GM13976 (cell line): ENCODE measurements at regions not wholly inside any gene's neighbourhood (a gene's known extent, or its start where the extent isn't known, plus 50 kb on each side); places are given as distances from the start of the nearest gene placed in this dataset.

Experiments
- DNase-seq: peaks from one replicate; pipeline ENCODE4 v3.0.0; 2012; ENCODE audit warnings: low spot score
- in situ Hi-C: fragments of 300-500 bp; cut with MboI; formaldehyde crosslinking; loops from one replicate; pipeline ENCODE4 v1.12.0; 2022; ENCODE audit warnings: low sequenced_read_pairs, mixed read lengths, inconsistent platforms; ENCODE audit not compliant: unreplicated experiment
- TF ChIP-seq, protein P1 (sequence below): IDR thresholded peaks from 2 replicates; pipeline ENCODE4 v1.5.1; 2012; ENCODE audit warnings: borderline replicate concordance, mild to moderate bottlenecking; ENCODE audit not compliant: insufficient read depth; ENCODE audit errors: extremely low read depth, missing control alignments, control extremely low read depth

DNA sequence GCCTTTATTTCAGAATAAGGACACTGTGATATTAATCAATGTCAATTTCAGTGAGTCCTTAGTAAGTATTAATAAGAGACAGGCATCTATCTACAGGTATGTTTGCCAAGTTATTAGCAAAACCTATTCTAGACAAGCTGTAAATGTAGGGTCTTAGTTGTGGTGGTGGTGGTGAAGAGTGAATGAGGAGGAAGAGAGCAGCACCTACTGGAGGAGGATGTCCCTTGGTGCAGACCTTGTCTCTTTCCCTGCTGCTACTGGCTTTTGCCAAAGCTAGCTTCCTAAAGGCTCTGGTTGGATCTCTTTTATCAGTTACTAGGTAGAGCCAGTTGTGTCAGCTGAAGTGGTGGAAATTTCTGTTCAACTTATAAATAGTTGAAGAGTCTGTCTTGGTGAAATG, 304.8 kb upstream of the ATP2B1 start:
- in situ Hi-C loops, result no loop called here
- TF ChIP-seq, protein P1, sequence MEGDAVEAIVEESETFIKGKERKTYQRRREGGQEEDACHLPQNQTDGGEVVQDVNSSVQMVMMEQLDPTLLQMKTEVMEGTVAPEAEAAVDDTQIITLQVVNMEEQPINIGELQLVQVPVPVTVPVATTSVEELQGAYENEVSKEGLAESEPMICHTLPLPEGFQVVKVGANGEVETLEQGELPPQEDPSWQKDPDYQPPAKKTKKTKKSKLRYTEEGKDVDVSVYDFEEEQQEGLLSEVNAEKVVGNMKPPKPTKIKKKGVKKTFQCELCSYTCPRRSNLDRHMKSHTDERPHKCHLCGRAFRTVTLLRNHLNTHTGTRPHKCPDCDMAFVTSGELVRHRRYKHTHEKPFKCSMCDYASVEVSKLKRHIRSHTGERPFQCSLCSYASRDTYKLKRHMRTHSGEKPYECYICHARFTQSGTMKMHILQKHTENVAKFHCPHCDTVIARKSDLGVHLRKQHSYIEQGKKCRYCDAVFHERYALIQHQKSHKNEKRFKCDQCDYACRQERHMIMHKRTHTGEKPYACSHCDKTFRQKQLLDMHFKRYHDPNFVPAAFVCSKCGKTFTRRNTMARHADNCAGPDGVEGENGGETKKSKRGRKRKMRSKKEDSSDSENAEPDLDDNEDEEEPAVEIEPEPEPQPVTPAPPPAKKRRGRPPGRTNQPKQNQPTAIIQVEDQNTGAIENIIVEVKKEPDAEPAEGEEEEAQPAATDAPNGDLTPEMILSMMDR, result peak; percentile 36
- DNase-seq, result no peak

DNA sequence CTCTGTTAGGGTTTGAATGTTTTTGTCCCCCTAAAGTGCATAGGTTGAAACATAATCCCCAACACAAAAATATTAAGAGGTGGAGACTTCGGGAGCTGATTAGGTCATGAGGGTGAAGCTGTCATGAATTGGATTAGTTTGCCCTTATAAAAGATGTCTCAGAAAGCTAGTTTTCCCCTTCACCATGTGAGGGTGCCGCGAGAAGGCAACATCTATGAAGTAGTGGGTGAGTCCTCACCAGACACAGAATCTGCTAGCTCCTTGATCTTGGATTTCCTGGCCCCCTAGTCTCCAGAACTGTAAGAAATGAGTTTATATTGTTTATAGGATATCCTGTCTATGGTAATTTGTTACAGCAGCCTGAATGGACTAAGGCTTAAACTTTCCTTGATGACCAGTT, 301.5 kb upstream of the ATP2B1 start:
- in situ Hi-C loops, result no loop called here
- DNase-seq, result no peak
- TF ChIP-seq, protein P1, result no peak

DNA sequence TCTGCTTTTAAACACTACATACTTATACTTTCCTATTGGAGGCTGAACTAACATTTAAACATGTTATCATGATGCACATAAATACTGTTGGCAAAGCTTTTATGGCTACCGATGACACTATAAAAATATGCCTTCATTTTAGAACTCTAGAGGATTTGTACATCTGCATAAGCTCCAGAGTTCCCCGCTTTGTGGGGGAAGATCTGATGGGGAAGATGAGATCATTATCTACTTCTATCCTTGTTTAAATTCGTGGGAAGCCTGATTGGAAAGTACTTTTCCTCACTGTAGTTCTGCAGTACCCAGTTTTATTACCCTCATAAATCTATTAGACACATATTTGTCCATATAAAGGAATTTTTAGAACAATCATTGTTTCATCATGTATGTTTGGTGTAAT, 299.6 kb upstream of the ATP2B1 start:
- in situ Hi-C loops, result no loop called here
- TF ChIP-seq, protein P1, result no peak
- DNase-seq, result no peak

DNA sequence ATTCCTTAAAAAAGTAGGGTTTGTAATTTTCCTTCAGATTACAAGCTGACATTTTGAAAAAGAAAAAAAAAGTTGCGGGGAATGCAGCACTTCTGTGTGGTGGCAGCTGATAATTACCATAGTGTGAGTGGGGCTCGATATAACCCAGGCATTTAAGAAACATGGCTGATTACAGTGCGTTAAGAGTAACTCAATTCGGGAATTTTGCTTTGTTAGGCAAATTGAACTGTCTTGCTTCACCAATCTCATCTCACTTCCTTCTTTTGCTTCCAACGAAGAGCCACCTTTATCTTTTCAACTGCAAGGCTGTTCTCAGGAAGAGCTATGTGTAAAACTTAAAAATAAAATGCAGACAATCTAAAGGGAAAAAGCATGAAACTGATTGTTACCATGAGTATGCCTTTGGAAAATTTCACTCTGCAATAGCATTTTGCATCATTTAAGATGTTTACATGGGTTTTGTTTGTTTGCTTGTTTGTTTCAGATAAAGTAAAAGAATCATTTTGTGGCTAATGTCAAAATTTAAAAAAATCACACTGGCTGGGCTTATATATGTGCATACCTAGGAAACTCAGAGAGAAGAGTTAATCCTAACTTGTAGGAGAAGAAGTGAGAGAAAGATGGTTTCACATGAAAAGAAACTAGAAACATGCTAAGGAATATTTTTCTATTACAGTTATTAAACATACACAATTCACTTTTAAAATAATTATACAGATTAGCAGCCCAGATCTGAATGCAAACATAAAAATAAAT, 295.9 kb upstream of the ATP2B1 start:
- no peak for DNase-seq
- TF ChIP-seq, protein P1, result no peak
- in situ Hi-C loops, result no loop called here

DNA sequence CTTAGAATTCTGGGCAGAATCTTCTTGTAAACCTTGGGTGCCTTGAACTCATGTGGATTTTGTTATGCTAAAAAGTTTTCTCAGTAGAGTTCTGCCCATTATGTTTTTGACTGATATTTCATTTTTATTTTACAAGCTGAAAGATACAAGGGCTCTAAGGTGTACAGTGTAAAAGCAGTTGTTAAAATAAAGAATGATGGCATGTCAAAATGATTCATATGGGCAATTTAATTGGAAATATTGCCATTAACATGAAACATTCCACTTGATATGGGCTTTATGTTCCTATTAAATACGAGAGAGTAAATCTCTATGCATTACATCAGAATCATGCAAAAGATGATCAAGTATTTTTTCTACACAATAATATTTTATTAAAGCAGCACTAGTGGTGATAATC, 295.1 kb upstream of the ATP2B1 start:
- in situ Hi-C loops, result no loop called here

DNA sequence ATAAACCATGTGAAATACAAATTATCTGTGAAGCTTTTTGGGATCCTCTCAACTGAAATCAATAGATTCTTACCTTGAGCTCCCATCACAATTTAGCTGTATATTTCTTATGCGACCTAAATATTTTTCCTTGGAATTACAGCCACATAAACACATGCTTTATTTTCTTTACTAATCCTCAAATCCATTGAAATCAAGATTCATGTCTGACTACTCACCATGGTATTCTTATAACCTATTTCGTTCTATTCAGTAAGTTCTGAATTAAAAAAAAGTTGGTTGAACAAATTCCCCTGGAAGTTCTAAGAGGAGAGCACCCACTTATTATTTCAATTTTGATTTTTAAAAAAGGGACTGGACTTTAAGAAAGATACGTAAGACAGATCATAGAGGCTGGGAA, 292.1 kb upstream of the ATP2B1 start:
- TF ChIP-seq, protein P1, result no peak
- DNase-seq, result no peak
- in situ Hi-C loops, result no loop called here

More for the DNA sequence above, 295.1 kb upstream of the ATP2B1 start:
- TF ChIP-seq, protein P1, result no peak
- no peak for DNase-seq
